SK-N-SH (cell line): ENCODE measurements at regions not wholly inside any gene's neighbourhood (a gene's known extent, or its start where the extent isn't known, plus 50 kb on each side); places are given as distances from the start of the nearest gene placed in this dataset.
"Not testable (repeated sequence)": the region's sequence is repeated elsewhere in the genome, so short reads cannot be mapped to it uniquely, and the experiment has no call there.

Experiments
- CHD2 ChIP-seq: fragments of 150-350 bp; IDR thresholded peaks from 2 replicates; pipeline ENCODE4 v1.6.1; 2018; ENCODE audit warnings: low read length; ENCODE audit not compliant: partially characterized antibody
- EP300 ChIP-seq, 2 experiments: IDR thresholded peaks; 2 replicates each; pipeline versions ENCODE4 v1.4.0 to v1.6.1; 2012; ENCODE audit warnings: borderline replicate concordance in 1 of 2, low read depth in 1 of 2, low read length in 1 of 2
- JUND ChIP-seq: IDR thresholded peaks from 2 replicates; pipeline ENCODE4 v1.4.0; 2012
- POLR2AphosphoS5 ChIP-seq: IDR thresholded peaks from 2 replicates; pipeline ENCODE4 v1.6.1; 2012; ENCODE audit warnings: low read depth, low read length
- TF ChIP-seq, protein P1 (sequence below): fragments of 200-600 bp; sonication (generic); IDR thresholded peaks from 2 replicates; pipeline ENCODE4 v1.6.1; 2017; ENCODE audit warnings: antibody characterized with exemption, mild to moderate bottlenecking, moderate library complexity
- TF ChIP-seq, protein P2 (sequence below): fragments of 150-350 bp; IDR thresholded peaks from 2 replicates; pipeline ENCODE4 v1.6.1; 2017; ENCODE audit warnings: antibody characterized with exemption, low read length, low read depth, borderline replicate concordance
- TF ChIP-seq, protein P3 (sequence below): IDR thresholded peaks from 2 replicates; pipeline ENCODE4 v1.4.0; 2012; ENCODE audit warnings: low read depth, borderline replicate concordance
- TF ChIP-seq, protein P4 (sequence below): IDR thresholded peaks from 2 replicates; pipeline ENCODE4 v1.4.0; 2012; ENCODE audit warnings: low read depth, borderline replicate concordance

DNA sequence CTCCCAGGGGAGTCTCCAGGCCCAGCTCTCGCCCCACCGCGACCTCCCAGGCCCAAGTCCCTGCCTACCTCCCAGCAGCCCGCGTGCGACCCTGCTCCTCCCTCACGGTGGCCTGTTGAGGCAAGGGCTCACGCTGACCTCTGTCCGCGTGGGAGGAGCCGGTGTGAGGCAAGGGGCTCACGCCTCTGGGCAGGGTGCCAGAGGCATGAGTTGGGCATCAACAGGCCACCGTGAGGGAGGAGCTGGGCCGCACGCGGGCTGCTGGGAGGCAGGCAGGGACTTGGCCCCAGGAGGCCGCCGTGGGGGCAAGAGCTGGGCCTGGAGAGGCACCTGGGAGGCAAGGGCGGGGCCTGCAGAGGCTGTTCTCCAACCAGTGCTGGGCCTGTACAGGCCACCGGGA, 200.4 kb downstream of the CEP170 start:
- TF ChIP-seq, protein P1, sequence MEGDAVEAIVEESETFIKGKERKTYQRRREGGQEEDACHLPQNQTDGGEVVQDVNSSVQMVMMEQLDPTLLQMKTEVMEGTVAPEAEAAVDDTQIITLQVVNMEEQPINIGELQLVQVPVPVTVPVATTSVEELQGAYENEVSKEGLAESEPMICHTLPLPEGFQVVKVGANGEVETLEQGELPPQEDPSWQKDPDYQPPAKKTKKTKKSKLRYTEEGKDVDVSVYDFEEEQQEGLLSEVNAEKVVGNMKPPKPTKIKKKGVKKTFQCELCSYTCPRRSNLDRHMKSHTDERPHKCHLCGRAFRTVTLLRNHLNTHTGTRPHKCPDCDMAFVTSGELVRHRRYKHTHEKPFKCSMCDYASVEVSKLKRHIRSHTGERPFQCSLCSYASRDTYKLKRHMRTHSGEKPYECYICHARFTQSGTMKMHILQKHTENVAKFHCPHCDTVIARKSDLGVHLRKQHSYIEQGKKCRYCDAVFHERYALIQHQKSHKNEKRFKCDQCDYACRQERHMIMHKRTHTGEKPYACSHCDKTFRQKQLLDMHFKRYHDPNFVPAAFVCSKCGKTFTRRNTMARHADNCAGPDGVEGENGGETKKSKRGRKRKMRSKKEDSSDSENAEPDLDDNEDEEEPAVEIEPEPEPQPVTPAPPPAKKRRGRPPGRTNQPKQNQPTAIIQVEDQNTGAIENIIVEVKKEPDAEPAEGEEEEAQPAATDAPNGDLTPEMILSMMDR: not testable (repeated sequence)
- not testable (repeated sequence) for TF ChIP-seq CHD2; POLR2AphosphoS5; JUND; EP300 (IDR thresholded peaks at IDR 0.05; ENCODE audit: borderline replicate concordance in 1 of 2, low read depth in 1 of 2, low read length in 1 of 2)
- TF ChIP-seq, protein P2, sequence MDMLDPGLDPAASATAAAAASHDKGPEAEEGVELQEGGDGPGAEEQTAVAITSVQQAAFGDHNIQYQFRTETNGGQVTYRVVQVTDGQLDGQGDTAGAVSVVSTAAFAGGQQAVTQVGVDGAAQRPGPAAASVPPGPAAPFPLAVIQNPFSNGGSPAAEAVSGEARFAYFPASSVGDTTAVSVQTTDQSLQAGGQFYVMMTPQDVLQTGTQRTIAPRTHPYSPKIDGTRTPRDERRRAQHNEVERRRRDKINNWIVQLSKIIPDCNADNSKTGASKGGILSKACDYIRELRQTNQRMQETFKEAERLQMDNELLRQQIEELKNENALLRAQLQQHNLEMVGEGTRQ: not testable (repeated sequence)
- TF ChIP-seq, protein P3, sequence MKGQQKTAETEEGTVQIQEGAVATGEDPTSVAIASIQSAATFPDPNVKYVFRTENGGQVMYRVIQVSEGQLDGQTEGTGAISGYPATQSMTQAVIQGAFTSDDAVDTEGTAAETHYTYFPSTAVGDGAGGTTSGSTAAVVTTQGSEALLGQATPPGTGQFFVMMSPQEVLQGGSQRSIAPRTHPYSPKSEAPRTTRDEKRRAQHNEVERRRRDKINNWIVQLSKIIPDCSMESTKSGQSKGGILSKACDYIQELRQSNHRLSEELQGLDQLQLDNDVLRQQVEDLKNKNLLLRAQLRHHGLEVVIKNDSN: not testable (repeated sequence)
- TF ChIP-seq, protein P4, sequence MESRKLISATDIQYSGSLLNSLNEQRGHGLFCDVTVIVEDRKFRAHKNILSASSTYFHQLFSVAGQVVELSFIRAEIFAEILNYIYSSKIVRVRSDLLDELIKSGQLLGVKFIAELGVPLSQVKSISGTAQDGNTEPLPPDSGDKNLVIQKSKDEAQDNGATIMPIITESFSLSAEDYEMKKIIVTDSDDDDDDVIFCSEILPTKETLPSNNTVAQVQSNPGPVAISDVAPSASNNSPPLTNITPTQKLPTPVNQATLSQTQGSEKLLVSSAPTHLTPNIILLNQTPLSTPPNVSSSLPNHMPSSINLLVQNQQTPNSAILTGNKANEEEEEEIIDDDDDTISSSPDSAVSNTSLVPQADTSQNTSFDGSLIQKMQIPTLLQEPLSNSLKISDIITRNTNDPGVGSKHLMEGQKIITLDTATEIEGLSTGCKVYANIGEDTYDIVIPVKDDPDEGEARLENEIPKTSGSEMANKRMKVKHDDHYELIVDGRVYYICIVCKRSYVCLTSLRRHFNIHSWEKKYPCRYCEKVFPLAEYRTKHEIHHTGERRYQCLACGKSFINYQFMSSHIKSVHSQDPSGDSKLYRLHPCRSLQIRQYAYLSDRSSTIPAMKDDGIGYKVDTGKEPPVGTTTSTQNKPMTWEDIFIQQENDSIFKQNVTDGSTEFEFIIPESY: not testable (repeated sequence)
